Epithelial cell of esophagus (primary cell): ENCODE measurements at regions not wholly inside any gene's neighbourhood (a gene's known extent, or its start where the extent isn't known, plus 50 kb on each side); places are given as distances from the start of the nearest gene placed in this dataset.

Experiments used
- DNase-seq: peaks from one replicate; pipeline ENCODE4 v3.0.0; 2010; ENCODE audit warnings: low read depth
- H3K4me3 ChIP-seq: 2 replicates; pipeline ENCODE4 v1.5.1; 2011; ENCODE audit warnings: mild to moderate bottlenecking, low read length, control low read depth
- CTCF ChIP-seq: IDR thresholded peaks from 2 replicates; pipeline ENCODE4 v1.5.1; 2011; ENCODE audit warnings: low read depth, mild to moderate bottlenecking, low read length, control low read depth, inconsistent platforms; ENCODE audit not compliant: insufficient read depth; ENCODE audit errors: missing control alignments

GRCh38 chr7:42729053-42729765 lies 182.7 kb downstream of the C7orf25 start:
- no peak for TF ChIP-seq CTCF
- no peak for DNase-seq
- no peak overlapping the region for H3K4me3 ChIP-seq

- DNase-seq: no peak
- no peak for TF ChIP-seq CTCF
- no peak overlapping the region for H3K4me3 ChIP-seq
These were observed 184.4 kb downstream of the C7orf25 start for GRCh38 chr7:42727451-42727850.

- no peak overlapping the region for H3K4me3 ChIP-seq
- no peak for TF ChIP-seq CTCF
- DNase-seq: no peak
These were observed 185.6 kb downstream of the C7orf25 start for GRCh38 chr7:42726066-42726785.

- DNase-seq: no peak
- H3K4me3 ChIP-seq: no peak overlapping the region
- TF ChIP-seq CTCF: no peak
These were observed 189.2 kb downstream of the C7orf25 start for GRCh38 chr7:42722716-42723115.

GRCh38 chr7:42722198-42722597 lies 189.7 kb downstream of the C7orf25 start:
- no peak for DNase-seq
- no peak overlapping the region for H3K4me3 ChIP-seq
- no peak for TF ChIP-seq CTCF

GRCh38 chr7:42720991-42721796 lies 190.7 kb downstream of the C7orf25 start:
- no peak for DNase-seq
- no peak overlapping the region for H3K4me3 ChIP-seq
- no peak for TF ChIP-seq CTCF
